IPS-NIHi11 (cell line): ENCODE measurements at regions not wholly inside any gene's neighbourhood (a gene's known extent, or its start where the extent isn't known, plus 50 kb on each side); places are given as distances from the start of the nearest gene placed in this dataset.
"Not testable (repeated sequence)": the region's sequence is repeated elsewhere in the genome, so short reads cannot be mapped to it uniquely, and the experiment has no call there.

Experiments used
- DNase-seq: peaks from one replicate; pipeline ENCODE4 v3.0.0; 2012; ENCODE audit warnings: mixed read lengths, low spot score

- no peak for DNase-seq
Measured at GRCh38 chrX:130467936-130468335, 66.1 kb downstream of the RBMX2 start.

- no peak for DNase-seq
Measured at GRCh38 chrX:130468395-130468923, 66.7 kb downstream of the RBMX2 start.

- no peak for DNase-seq
Measured at GRCh38 chrX:130482871-130483270, 81.1 kb downstream of the RBMX2 start.

GRCh38 chrX:130485870-130486269 is 84.1 kb downstream of the RBMX2 start:
- no peak for DNase-seq

- DNase-seq: not testable (repeated sequence)
Measured at GRCh38 chrX:130495502-130495901, 93.7 kb downstream of the RBMX2 start.

GRCh38 chrX:130497531-130497930 is 95.7 kb downstream of the RBMX2 start:
- no peak for DNase-seq

GRCh38 chrX:130498653-130499274 is 97.0 kb downstream of the RBMX2 start:
- no peak for DNase-seq

GRCh38 chrX:130502016-130502570 is 100.3 kb downstream of the RBMX2 start:
- no peak for DNase-seq

- DNase-seq: no peak
Measured at GRCh38 chrX:130504019-130504418, 102.2 kb downstream of the RBMX2 start.

- no peak for DNase-seq
Measured at GRCh38 chrX:130507015-130507414, 105.2 kb downstream of the RBMX2 start.

- DNase-seq: not testable (repeated sequence)
Measured at GRCh38 chrX:130512534-130512933, 110.7 kb downstream of the RBMX2 start.

- no peak for DNase-seq
Measured at GRCh38 chrX:130516123-130516522, 114.3 kb downstream of the RBMX2 start.

- peak; percentile 73 for DNase-seq
Measured at GRCh38 chrX:130523460-130524394, 121.9 kb downstream of the RBMX2 start.

GRCh38 chrX:130524476-130525194 is 122.8 kb downstream of the RBMX2 start:
- DNase-seq: no peak

GRCh38 chrX:130529531-130529930 is 127.7 kb downstream of the RBMX2 start:
- peak; percentile 4 for DNase-seq

GRCh38 chrX:130531066-130531465 is 129.3 kb downstream of the RBMX2 start:
- no peak for DNase-seq

GRCh38 chrX:130539721-130540321 is 138.0 kb downstream of the RBMX2 start:
- DNase-seq: peak; percentile 43

GRCh38 chrX:130543603-130544325 is 142.0 kb downstream of the RBMX2 start:
- DNase-seq: no peak

GRCh38 chrX:130545796-130546195 is 144.0 kb downstream of the RBMX2 start:
- DNase-seq: no peak

GRCh38 chrX:130549382-130549781 is 147.6 kb downstream of the RBMX2 start:
- not testable (repeated sequence) for DNase-seq

- DNase-seq: no peak
Measured at GRCh38 chrX:130550351-130550750, 148.6 kb downstream of the RBMX2 start.
